B cell (primary cell): ENCODE measurements at regions not wholly inside any gene's neighbourhood (a gene's known extent, or its start where the extent isn't known, plus 50 kb on each side); places are given as distances from the start of the nearest gene placed in this dataset.

Experiments used
- EZH2 ChIP-seq: IDR thresholded peaks from 2 replicates; pipeline ENCODE4 v1.6.1; 2012; ENCODE audit warnings: borderline replicate concordance, low read depth, mild to moderate bottlenecking, moderate library complexity, low read length; ENCODE audit not compliant: insufficient read depth, poor library complexity, severe bottlenecking
- TF ChIP-seq, protein P1 (sequence below): fragments of 200-600 bp; IDR thresholded peaks from one replicate; pipeline ENCODE4 v1.8.0; 2022; ENCODE audit warnings: antibody characterized with exemption, mild to moderate bottlenecking

DNA sequence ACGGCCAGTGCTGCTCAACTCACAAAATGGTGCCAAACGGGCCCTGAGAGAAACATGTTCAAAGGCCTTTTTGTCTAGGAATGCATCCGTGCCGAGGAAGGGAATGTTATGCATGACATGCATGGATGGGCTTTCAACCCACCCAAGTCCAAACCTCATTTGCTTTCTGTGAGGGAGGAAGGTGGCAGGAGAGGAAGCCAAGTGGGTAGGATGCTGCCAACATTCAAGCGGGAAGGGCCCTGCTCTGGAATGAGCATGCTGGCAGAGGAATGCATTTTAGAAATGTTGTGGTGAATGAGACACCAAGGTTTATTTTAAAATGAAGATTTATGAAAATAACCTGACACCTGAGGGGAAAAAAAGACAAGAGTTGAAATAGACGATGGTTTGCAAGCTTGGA is 479.1 kb downstream of the CCDC171 start:
- TF ChIP-seq, protein P1, sequence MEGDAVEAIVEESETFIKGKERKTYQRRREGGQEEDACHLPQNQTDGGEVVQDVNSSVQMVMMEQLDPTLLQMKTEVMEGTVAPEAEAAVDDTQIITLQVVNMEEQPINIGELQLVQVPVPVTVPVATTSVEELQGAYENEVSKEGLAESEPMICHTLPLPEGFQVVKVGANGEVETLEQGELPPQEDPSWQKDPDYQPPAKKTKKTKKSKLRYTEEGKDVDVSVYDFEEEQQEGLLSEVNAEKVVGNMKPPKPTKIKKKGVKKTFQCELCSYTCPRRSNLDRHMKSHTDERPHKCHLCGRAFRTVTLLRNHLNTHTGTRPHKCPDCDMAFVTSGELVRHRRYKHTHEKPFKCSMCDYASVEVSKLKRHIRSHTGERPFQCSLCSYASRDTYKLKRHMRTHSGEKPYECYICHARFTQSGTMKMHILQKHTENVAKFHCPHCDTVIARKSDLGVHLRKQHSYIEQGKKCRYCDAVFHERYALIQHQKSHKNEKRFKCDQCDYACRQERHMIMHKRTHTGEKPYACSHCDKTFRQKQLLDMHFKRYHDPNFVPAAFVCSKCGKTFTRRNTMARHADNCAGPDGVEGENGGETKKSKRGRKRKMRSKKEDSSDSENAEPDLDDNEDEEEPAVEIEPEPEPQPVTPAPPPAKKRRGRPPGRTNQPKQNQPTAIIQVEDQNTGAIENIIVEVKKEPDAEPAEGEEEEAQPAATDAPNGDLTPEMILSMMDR = no peak
- TF ChIP-seq EZH2 = no peak
